H1 (cell line): ENCODE measurements at regions not wholly inside any gene's neighbourhood (a gene's known extent, or its start where the extent isn't known, plus 50 kb on each side); places are given as distances from the start of the nearest gene placed in this dataset.

ENCODE experiments used
- ASH2L ChIP-seq: fragments of 200-600, 300-600 bp; sonication (generic); IDR thresholded peaks from one replicate; pipeline ENCODE4 v1.7.1; 2017; ENCODE audit warnings: low read length
- GABPA ChIP-seq: IDR thresholded peaks from 2 replicates; pipeline ENCODE4 v1.6.1; 2011; ENCODE audit warnings: mild to moderate bottlenecking, low read length, moderate library complexity, borderline replicate concordance; ENCODE audit not compliant: insufficient read depth
- HDAC6 ChIP-seq: IDR thresholded peaks from one replicate; pipeline ENCODE4 v1.7.1; 2012; ENCODE audit warnings: low read depth, mild to moderate bottlenecking, inconsistent platforms, low read length, moderate library complexity
- POU5F1 ChIP-seq: IDR thresholded peaks from 2 replicates; pipeline ENCODE4 v1.6.1; 2011; ENCODE audit warnings: low read depth, mild to moderate bottlenecking, low read length, moderate library complexity
- SIN3A ChIP-seq, 2 experiments: IDR thresholded peaks in 1 of 2; conservative IDR thresholded peaks in 1 of 2; 2 replicates each; pipeline ENCODE4 v1.6.1; 2011 to 2012; ENCODE audit warnings: low read length in 2 of 2, improper control_type of control experiment in 1 of 2, low read depth in 1 of 2, mild to moderate bottlenecking in 1 of 2
- SIX5 ChIP-seq: IDR thresholded peaks from 2 replicates; pipeline ENCODE4 v1.6.1; 2011; ENCODE audit warnings: mild to moderate bottlenecking, low read depth, low read length
- TAF7 ChIP-seq: optimal IDR thresholded peaks from 2 replicates; pipeline ENCODE3; 2011; ENCODE audit warnings: low read depth, mild to moderate bottlenecking, inconsistent platforms, low read length, moderate library complexity, borderline replicate concordance
- TF ChIP-seq, protein P1 (sequence below): IDR thresholded peaks from 2 replicates; pipeline ENCODE4 v1.6.1; 2011; ENCODE audit warnings: low read length, improper control_type of control experiment

DNA sequence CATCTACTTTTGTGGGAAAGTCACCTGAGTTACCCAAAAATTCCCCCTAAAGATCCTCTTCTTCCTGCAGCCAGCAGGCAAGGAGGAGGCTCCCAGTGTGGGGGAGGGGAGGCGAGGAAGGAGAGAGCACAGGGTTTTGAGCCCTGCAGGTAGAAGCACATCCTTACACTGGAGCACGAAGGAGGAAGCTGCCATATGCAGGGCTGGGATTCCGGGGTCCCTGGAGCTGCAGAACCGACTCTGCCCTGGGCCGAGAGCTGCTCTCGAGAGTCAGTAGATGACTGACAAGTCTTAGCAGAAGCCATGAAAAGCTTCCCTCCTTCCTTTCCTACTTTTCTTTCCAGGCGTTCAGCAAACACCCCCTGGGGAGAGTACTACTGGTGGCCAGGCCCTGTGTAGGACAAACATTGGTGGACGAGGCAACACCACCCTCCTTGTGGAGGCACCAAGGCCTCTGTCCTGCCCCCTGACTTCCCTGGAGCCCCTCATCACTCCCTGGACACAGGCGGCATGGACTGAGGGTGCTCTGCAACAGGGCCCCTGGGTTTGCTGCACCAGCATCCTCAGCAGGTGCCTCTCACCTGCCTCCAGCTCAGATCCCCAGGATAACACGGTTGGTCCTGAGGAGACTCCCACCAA is 211.7 kb upstream of the CST7 start (continued):
- TF ChIP-seq TAF7 (no peak), HDAC6 (no peak), SIN3A (conservative IDR thresholded peaks at IDR 0.05 in 1 of 2, IDR thresholded peaks at IDR 0.05 in 1 of 2; ENCODE audit: low read depth in 1 of 2, low read length in 2 of 2) (no peak), SIX5 (no peak), GABPA (no peak), ASH2L (no peak), POU5F1 (no peak)
- TF ChIP-seq, protein P1, sequence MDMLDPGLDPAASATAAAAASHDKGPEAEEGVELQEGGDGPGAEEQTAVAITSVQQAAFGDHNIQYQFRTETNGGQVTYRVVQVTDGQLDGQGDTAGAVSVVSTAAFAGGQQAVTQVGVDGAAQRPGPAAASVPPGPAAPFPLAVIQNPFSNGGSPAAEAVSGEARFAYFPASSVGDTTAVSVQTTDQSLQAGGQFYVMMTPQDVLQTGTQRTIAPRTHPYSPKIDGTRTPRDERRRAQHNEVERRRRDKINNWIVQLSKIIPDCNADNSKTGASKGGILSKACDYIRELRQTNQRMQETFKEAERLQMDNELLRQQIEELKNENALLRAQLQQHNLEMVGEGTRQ = no peak
